Activated CD4-positive, alpha-beta T cell treated with anti-CD3 and anti-CD28 coated beads for 36 hours (primary cell): ENCODE measurements at regions not wholly inside any gene's neighbourhood (a gene's known extent, or its start where the extent isn't known, plus 50 kb on each side); places are given as distances from the start of the nearest gene placed in this dataset.

Experiments
- ATAC-seq: fragments of 200-7000 bp; cut with Tn5 transposase; one replicate; pipeline ENCODE4 v1.10.0; 2021; ENCODE audit warnings: mild to moderate bottlenecking, moderate library complexity
- CTCF ChIA-PET: fragments of 350-600 bp; sonication (Branson Sonifier 250); formaldehyde crosslinking; loops from one replicate; lab custom pipeline; 2021; ENCODE audit warnings: antibody characterized with exemption; lab: Charles Lee
- POLR2A ChIA-PET: fragments of 350-600 bp; sonication (Branson Sonifier 250); formaldehyde crosslinking; loops from one replicate; lab custom pipeline; 2021; ENCODE audit warnings: antibody characterized with exemption, inconsistent platforms; lab: Charles Lee
- DNase-seq: peaks from one replicate; pipeline ENCODE4 v3.0.0-alpha.2; 2020
- H3K27ac Mint-ChIP-seq: one replicate; pipeline ENCODE4 v1.8.0; 2021; ENCODE audit warnings: mixed read lengths
- H3K27me3 Mint-ChIP-seq: one replicate; pipeline ENCODE4 v1.8.0; 2021; ENCODE audit warnings: mixed read lengths
- H3K36me3 Mint-ChIP-seq: one replicate; pipeline ENCODE4 v1.8.0; 2021; ENCODE audit warnings: low read depth, mixed read lengths
- H3K4me1 Mint-ChIP-seq: one replicate; pipeline ENCODE4 v1.8.0; 2021; ENCODE audit warnings: mixed read lengths
- H3K4me3 Mint-ChIP-seq: one replicate; pipeline ENCODE4 v1.8.0; 2021; ENCODE audit warnings: mild to moderate bottlenecking, moderate library complexity, mixed read lengths
- H3K9me3 Mint-ChIP-seq: one replicate; pipeline ENCODE4 v1.8.0; 2021; ENCODE audit warnings: low read depth, mixed read lengths
- intact Hi-C, 2 experiments: fragments of 100-400 bp; cut with DNase I in 1 of 2; cut with micrococcal nuclease in 1 of 2; formaldehyde crosslinking; loops; one replicate each; pipeline versions ENCODE4 v1.14.2 to v1.15.1; 2022 to 2024; cut with DNase I, micrococcal nuclease

GRCh38 chr12:119245904-119246494 is 67.3 kb downstream of the HSPB8 start:
- DNase-seq, result no peak
- intact Hi-C loops, result no loop called here
- Mint-ChIP-seq H3K4me3 (no peak overlapping the region), H3K4me1 (no peaks in the 10 kb centered on the region), H3K36me3 (no peaks in the 10 kb centered on the region), H3K27ac (no peak overlapping the region), H3K27me3 (no peaks in the 10 kb centered on the region), H3K9me3 (no peaks in the 10 kb centered on the region)
- ChIA-PET CTCF (no interaction called here), POLR2A (no interaction called here)
- no peak for ATAC-seq

- no peak for ATAC-seq
- CTCF ChIA-PET, result no interaction called here
- no peaks in the 10 kb centered on the region for H3K36me3 Mint-ChIP-seq
- H3K9me3 Mint-ChIP-seq, result no peaks in the 10 kb centered on the region
- intact Hi-C loops, result no loop called here
- DNase-seq, result no peak
- no peak overlapping the region for H3K4me3 Mint-ChIP-seq
- no peaks in the 10 kb centered on the region for H3K27me3 Mint-ChIP-seq
- no peaks in the 10 kb centered on the region for H3K4me1 Mint-ChIP-seq
- POLR2A ChIA-PET, result no interaction called here
- no peak overlapping the region for H3K27ac Mint-ChIP-seq
These were observed 68.4 kb downstream of the HSPB8 start for GRCh38 chr12:119247007-119247719.

- ChIA-PET POLR2A (no interaction called here), CTCF (no interaction called here)
- no peaks in the 10 kb centered on the region for H3K27me3 Mint-ChIP-seq
- no peak for ATAC-seq
- H3K4me1 Mint-ChIP-seq, result no peaks in the 10 kb centered on the region
- intact Hi-C loops, result no loop called here
- H3K36me3 Mint-ChIP-seq, result no peaks in the 10 kb centered on the region
- DNase-seq, result no peak
- no peak overlapping the region for H3K27ac Mint-ChIP-seq
- no peaks in the 10 kb centered on the region for H3K9me3 Mint-ChIP-seq
- no peak overlapping the region for H3K4me3 Mint-ChIP-seq
These were observed 69.0 kb downstream of the HSPB8 start for GRCh38 chr12:119247720-119248043.

- CTCF ChIA-PET, result no interaction called here
- intact Hi-C loops, result no loop called here
These were observed 70.8 kb downstream of the HSPB8 start for GRCh38 chr12:119249383-119250155.

GRCh38 chr12:119255314-119255713 is 76.6 kb downstream of the HSPB8 start:
- H3K4me1 Mint-ChIP-seq, result no peaks in the 10 kb centered on the region
- intact Hi-C loops, result no loop called here
- POLR2A ChIA-PET, result no interaction called here

More at GRCh38 chr12:119249383-119250155, 70.8 kb downstream of the HSPB8 start:
- Mint-ChIP-seq H3K4me3 (no peak overlapping the region), H3K4me1 (no peaks in the 10 kb centered on the region), H3K27me3 (no peaks in the 10 kb centered on the region), H3K9me3 (no peaks in the 10 kb centered on the region), H3K27ac (no peak overlapping the region), H3K36me3 (no peaks in the 10 kb centered on the region)
- no peak for DNase-seq
- no peak for ATAC-seq
- POLR2A ChIA-PET, result no interaction called here

GRCh38 chr12:119258149-119258548 is 76.4 kb upstream of the CCDC60 start:
- ChIA-PET CTCF (no interaction called here), POLR2A (no interaction called here)
- DNase-seq (no peak), ATAC-seq (no peak)
- Mint-ChIP-seq H3K9me3 (peaks cover 3% of the 10 kb centered on the region), H3K27me3 (peaks cover 15% of the 10 kb centered on the region), H3K27ac (no peak overlapping the region), H3K36me3 (no peaks in the 10 kb centered on the region), H3K4me1 (no peaks in the 10 kb centered on the region), H3K4me3 (no peak overlapping the region)
- intact Hi-C loops, result no loop called here

More at GRCh38 chr12:119255314-119255713, 76.6 kb downstream of the HSPB8 start:
- Mint-ChIP-seq H3K27ac (no peak overlapping the region), H3K36me3 (no peaks in the 10 kb centered on the region), H3K9me3 (peaks cover 3% of the 10 kb centered on the region), H3K27me3 (peaks cover 13% of the 10 kb centered on the region), H3K4me3 (no peak overlapping the region)
- DNase-seq (no peak), ATAC-seq (no peak)
- CTCF ChIA-PET, result interaction anchor here (0.7 kb wide), 1 partner anchor 118 kb away, joined by 3 read pairs; no protein-coding TSS in a partner anchor

GRCh38 chr12:119258556-119258955 is 76.0 kb upstream of the CCDC60 start:
- ATAC-seq (no peak), DNase-seq (no peak)
- Mint-ChIP-seq H3K4me1 (no peaks in the 10 kb centered on the region), H3K27me3 (peaks cover 15% of the 10 kb centered on the region), H3K36me3 (no peaks in the 10 kb centered on the region), H3K9me3 (peaks cover 3% of the 10 kb centered on the region), H3K4me3 (no peak overlapping the region), H3K27ac (no peak overlapping the region)
- ChIA-PET CTCF (no interaction called here), POLR2A (no interaction called here)
- intact Hi-C loops, result no loop called here

- Mint-ChIP-seq H3K4me1 (no peaks in the 10 kb centered on the region), H3K36me3 (no peaks in the 10 kb centered on the region), H3K9me3 (peaks cover 3% of the 10 kb centered on the region), H3K27ac (no peak overlapping the region), H3K27me3 (peaks cover 15% of the 10 kb centered on the region), H3K4me3 (no peak overlapping the region)
- DNase-seq, result no peak
- ChIA-PET CTCF (interaction anchor here (0.6 kb wide), 1 partner anchor 659 kb away, joined by 4 read pairs; no protein-coding TSS in a partner anchor), POLR2A (no interaction called here)
- intact Hi-C loops, result no loop called here
- ATAC-seq, result no peak
These were observed 75.0 kb upstream of the CCDC60 start for GRCh38 chr12:119259484-119259883.

GRCh38 chr12:119262388-119262787 is 72.1 kb upstream of the CCDC60 start:
- ATAC-seq (no peak), DNase-seq (no peak)
- H3K36me3 Mint-ChIP-seq, result no peaks in the 10 kb centered on the region
- intact Hi-C loops, result no loop called here
- CTCF ChIA-PET, result no interaction called here
- POLR2A ChIA-PET, result no interaction called here
- peaks cover 3% of the 10 kb centered on the region for H3K9me3 Mint-ChIP-seq
- H3K4me1 Mint-ChIP-seq, result no peaks in the 10 kb centered on the region
- H3K27ac Mint-ChIP-seq, result no peak overlapping the region
- peaks cover 15% of the 10 kb centered on the region for H3K27me3 Mint-ChIP-seq
- no peak overlapping the region for H3K4me3 Mint-ChIP-seq

GRCh38 chr12:119263466-119263865 is 71.1 kb upstream of the CCDC60 start:
- POLR2A ChIA-PET, result no interaction called here
- H3K36me3 Mint-ChIP-seq, result no peaks in the 10 kb centered on the region
- no peaks in the 10 kb centered on the region for H3K4me1 Mint-ChIP-seq
- no peak overlapping the region for H3K27ac Mint-ChIP-seq
- intact Hi-C loops, result no loop called here
- CTCF ChIA-PET, result no interaction called here
- no peak overlapping the region for H3K4me3 Mint-ChIP-seq
- ATAC-seq (no peak), DNase-seq (no peak)
- H3K27me3 Mint-ChIP-seq, result peaks cover 10% of the 10 kb centered on the region
- peaks cover 10% of the 10 kb centered on the region for H3K9me3 Mint-ChIP-seq

GRCh38 chr12:119266963-119267362 is 67.6 kb upstream of the CCDC60 start:
- H3K27ac Mint-ChIP-seq, result no peak overlapping the region
- ATAC-seq (no peak), DNase-seq (no peak)
- peaks cover 2% of the 10 kb centered on the region for H3K27me3 Mint-ChIP-seq
- peaks cover 17% of the 10 kb centered on the region for H3K9me3 Mint-ChIP-seq
- intact Hi-C loops, result no loop called here
- H3K4me1 Mint-ChIP-seq, result no peaks in the 10 kb centered on the region
- ChIA-PET CTCF (interaction anchor here (0.7 kb wide), 1 partner anchor 279 kb away, joined by 3 read pairs; no protein-coding TSS in a partner anchor), POLR2A (no interaction called here)
- H3K4me3 Mint-ChIP-seq, result no peak overlapping the region
- H3K36me3 Mint-ChIP-seq, result no peaks in the 10 kb centered on the region

- H3K4me3 Mint-ChIP-seq, result no peak overlapping the region
- CTCF ChIA-PET, result no interaction called here
- POLR2A ChIA-PET, result no interaction called here
These were observed 59.9 kb upstream of the CCDC60 start for GRCh38 chr12:119274636-119275065.

More at GRCh38 chr12:119274636-119275065, 59.9 kb upstream of the CCDC60 start:
- Mint-ChIP-seq H3K36me3 (no peaks in the 10 kb centered on the region), H3K27me3 (no peaks in the 10 kb centered on the region), H3K4me1 (no peaks in the 10 kb centered on the region), H3K27ac (no peak overlapping the region), H3K9me3 (peaks cover 7% of the 10 kb centered on the region)
- intact Hi-C loops, result no loop called here
- ATAC-seq, result no peak
- no peak for DNase-seq
